Vagina (tissue), 2 donors: ENCODE measurements at regions not wholly inside any gene's neighbourhood (a gene's known extent, or its start where the extent isn't known, plus 50 kb on each side); places are given as distances from the start of the nearest gene placed in this dataset.

Source experiments
- POLR2A ChIP-seq, 2 donors: fragments of 450-650 bp; IDR thresholded peaks; one replicate each; pipeline ENCODE4 v1.6.1; 2017; ENCODE audit warnings: antibody characterized with exemption in 2 of 2, mild to moderate bottlenecking in 2 of 2, moderate library complexity in 2 of 2
- POLR2AphosphoS5 ChIP-seq, 2 donors: sonication (generic); formaldehyde crosslinking; IDR thresholded peaks; one replicate each; pipeline ENCODE4 v1.9.0; 2017; ENCODE audit warnings: antibody characterized with exemption in 2 of 2, mild to moderate bottlenecking in 2 of 2, low read depth in 1 of 2; ENCODE audit not compliant: insufficient read depth in 1 of 2
- TF ChIP-seq, protein P1 (sequence below), 3 experiments: fragments of 450-650 bp in 2 of 3; fragments of 200-600 bp in 1 of 3; sonication (generic) in 1 of 3; IDR thresholded peaks; one replicate each; pipeline ENCODE4 v1.5.1; 2017 to 2019; ENCODE audit warnings: antibody characterized with exemption in 3 of 3, mild to moderate bottlenecking in 2 of 3, moderate library complexity in 2 of 3

DNA sequence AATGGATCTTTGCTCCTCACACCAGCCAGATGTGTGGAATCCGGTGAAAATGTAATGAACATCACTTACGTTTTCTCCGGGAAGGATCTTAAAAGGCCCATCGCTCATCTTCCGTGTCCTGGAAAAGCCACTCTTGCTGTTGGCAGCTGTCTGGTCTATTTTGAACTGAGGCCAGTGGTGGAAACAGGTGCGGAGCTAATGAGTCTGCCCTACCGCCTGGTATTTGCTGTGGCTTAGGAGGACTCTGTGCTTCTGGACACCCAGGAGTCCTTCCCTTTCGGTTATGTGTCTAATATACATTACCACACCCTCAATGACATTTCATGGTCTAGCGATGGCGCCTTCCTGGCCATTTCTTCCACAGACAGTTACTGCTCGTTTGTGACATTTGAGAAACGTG lies 264.2 kb upstream of the PREP start:
- no peak for TF ChIP-seq POLR2AphosphoS5 (IDR thresholded peaks at IDR 0.05; ENCODE audit: insufficient read depth in 1 of 2, low read depth in 1 of 2)
- TF ChIP-seq, protein P1, sequence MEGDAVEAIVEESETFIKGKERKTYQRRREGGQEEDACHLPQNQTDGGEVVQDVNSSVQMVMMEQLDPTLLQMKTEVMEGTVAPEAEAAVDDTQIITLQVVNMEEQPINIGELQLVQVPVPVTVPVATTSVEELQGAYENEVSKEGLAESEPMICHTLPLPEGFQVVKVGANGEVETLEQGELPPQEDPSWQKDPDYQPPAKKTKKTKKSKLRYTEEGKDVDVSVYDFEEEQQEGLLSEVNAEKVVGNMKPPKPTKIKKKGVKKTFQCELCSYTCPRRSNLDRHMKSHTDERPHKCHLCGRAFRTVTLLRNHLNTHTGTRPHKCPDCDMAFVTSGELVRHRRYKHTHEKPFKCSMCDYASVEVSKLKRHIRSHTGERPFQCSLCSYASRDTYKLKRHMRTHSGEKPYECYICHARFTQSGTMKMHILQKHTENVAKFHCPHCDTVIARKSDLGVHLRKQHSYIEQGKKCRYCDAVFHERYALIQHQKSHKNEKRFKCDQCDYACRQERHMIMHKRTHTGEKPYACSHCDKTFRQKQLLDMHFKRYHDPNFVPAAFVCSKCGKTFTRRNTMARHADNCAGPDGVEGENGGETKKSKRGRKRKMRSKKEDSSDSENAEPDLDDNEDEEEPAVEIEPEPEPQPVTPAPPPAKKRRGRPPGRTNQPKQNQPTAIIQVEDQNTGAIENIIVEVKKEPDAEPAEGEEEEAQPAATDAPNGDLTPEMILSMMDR (IDR thresholded peaks at IDR 0.05), result no peak
- TF ChIP-seq POLR2A (IDR thresholded peaks at IDR 0.05), result no peak
